Hematopoietic multipotent progenitor cell treated with erythropoietin and hydrocortisone succinate and interleukin-3 and kit ligand, for 17 days (in vitro differentiated cells): ENCODE measurements at regions not wholly inside any gene's neighbourhood (a gene's known extent, or its start where the extent isn't known, plus 50 kb on each side); places are given as distances from the start of the nearest gene placed in this dataset.

Experiments
- DNase-seq: peaks from one replicate; pipeline ENCODE4 v3.0.0-alpha.2; 2015; ENCODE audit warnings: low spot score

GRCh38 chr12:90029317-90029716, 320.7 kb upstream of the ATP2B1 start:
- no peak for DNase-seq

DNA sequence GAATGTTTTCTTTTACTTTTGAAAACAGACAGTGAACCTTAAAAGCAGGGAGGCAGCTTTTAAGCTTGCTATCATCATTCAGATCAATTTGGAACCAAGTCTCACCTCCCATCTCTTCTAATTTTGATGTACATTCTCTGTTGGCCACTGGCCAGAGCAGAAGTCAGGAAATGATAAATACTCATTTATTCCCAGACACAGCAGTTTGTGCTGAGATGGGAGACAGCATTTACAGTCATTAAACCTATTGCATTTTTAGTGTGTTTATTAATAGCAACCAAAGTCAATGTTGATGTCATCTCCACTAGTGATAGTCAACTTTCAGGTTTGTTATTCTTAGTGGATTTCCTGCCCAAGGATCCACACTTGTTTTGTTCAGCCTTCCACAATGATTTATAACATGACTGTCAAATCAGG, 320.0 kb upstream of the ATP2B1 start:
- DNase-seq, result no peak

DNA sequence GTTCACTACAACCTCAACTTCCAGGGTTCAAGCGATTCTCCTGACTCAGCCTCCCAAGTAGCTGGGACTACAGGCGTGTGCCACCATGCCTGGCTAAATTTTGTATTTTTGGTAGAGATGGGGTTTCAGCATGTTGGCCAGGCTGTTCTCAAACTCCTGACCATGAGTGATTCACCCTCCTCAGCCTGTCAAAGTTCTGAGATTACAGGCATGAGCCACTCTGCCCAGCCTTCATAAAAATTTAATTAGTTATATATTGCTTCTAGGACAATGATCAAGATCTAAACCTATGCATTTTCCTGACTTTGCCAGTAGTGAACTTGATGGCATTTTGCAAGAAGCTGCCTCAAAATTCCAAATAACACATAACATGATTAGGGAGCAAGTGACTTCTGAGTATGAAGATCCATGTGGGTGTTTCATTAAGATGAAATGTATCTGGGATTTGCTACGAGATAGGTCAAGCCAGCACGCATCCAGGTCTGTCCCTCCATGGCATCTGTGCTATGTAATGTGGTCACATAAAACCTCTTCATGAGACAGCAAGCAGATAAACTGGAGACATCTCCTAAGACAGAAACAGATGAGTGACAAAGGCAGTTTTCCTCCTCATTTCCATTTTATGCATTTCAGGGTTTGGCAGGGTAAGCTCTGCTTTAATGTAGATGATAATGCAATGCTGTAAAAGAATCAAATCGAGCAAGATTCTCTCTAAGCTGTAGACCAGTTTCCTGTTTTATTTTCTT, 319.4 kb upstream of the ATP2B1 start:
- no peak for DNase-seq

GRCh38 chr12:90027041-90027440, 318.4 kb upstream of the ATP2B1 start:
- DNase-seq, result no peak

- DNase-seq, result no peak
Measured at GRCh38 chr12:90026516-90026915, 317.9 kb upstream of the ATP2B1 start.

GRCh38 chr12:90024262-90024661, 315.6 kb upstream of the ATP2B1 start:
- DNase-seq, result no peak

- no peak for DNase-seq
Measured at GRCh38 chr12:90023207-90023900, 314.7 kb upstream of the ATP2B1 start.

DNA sequence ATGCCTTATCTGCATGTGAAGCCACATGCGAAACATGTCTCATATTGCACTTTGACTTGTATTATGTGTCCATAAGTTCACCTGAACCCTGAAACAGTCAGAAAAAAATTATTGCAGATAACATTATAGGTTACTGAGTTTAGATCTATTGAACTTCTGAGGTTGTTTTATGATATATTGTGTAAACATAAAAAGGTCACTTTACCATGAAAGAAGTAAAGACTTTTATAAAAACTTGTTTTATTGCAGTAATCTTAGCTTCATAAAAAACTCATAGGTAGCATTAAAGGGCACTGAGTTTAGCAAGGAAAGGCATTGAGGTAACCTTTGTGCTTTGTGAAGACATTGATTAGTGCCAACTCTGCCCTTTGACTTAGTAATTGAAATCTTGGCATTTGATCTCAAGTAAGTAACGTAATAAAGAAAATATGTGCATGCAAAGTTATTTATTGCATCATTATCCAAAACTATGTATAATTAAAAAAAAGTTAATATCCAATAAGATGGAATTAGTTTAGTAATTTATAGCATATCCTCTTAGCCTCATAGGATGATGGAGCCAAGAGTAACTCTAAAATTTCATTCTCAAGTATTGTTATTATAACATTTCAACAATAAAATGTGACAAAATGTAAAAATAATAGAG, 313.3 kb upstream of the ATP2B1 start:
- no peak for DNase-seq

- no peak for DNase-seq
Measured at GRCh38 chr12:90020881-90021280, 312.2 kb upstream of the ATP2B1 start.

- DNase-seq, result no peak
Measured at GRCh38 chr12:90020436-90020835, 311.8 kb upstream of the ATP2B1 start.

DNA sequence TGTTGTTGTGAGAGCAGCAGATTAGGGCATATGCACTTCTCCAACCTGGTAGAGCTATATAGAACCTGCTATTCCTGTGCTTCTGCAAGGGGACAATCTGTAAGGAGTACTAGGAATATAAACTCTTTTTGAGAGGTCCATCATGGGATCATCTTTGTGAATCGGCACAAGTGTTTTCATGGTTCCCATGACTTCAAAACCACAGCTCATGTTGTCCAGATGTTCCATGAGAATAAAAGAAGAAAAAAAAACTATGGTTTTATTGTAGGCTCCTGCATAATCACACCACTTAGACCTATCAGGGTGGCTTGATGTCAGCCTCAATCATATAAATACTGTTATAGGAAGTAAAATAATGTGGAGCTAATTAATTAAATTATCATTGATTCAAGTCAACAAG, 311.4 kb upstream of the ATP2B1 start:
- DNase-seq, result no peak

DNA sequence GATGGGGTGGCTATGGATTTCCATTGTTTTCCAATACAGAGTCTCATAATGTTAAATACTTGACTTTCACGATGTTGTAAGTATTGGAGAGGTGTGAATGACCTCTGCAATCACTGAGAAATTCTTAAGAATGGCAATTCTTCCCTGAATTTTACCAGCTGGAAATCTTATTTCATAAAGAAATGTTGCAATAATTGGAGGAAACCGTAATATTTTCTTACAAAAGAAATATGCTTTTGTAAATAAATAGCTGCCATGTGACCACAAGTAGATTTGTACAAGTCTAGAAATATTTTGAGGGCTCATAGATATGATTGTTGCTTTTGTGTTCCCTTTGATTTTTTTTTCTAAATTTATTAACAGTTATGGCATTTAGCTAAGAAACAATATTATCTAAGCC, 308.7 kb upstream of the ATP2B1 start:
- DNase-seq, result no peak

DNA sequence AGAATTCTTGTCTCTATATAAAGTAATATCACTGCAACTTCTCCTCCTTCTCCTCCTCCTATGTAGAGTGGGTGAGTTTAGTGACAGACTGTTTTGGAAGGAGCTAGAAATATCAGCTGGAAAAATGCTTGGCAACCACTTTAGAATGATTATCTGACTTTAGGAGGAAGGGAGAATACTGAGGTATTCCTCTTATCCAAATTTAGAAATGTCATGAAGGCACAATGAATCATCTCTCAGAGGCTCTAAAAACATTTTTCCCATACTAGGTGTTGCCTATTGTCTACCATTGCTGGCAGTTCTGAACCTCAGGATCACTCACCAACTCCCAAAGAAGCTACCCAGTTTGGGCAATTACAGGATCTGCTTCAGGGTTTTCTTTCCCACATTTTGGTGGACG, 306.6 kb upstream of the ATP2B1 start:
- no peak for DNase-seq

DNA sequence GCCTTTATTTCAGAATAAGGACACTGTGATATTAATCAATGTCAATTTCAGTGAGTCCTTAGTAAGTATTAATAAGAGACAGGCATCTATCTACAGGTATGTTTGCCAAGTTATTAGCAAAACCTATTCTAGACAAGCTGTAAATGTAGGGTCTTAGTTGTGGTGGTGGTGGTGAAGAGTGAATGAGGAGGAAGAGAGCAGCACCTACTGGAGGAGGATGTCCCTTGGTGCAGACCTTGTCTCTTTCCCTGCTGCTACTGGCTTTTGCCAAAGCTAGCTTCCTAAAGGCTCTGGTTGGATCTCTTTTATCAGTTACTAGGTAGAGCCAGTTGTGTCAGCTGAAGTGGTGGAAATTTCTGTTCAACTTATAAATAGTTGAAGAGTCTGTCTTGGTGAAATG, 304.8 kb upstream of the ATP2B1 start:
- no peak for DNase-seq

- no peak for DNase-seq
Measured at GRCh38 chr12:90010089-90010488, 301.5 kb upstream of the ATP2B1 start.

GRCh38 chr12:90008277-90008676, 299.6 kb upstream of the ATP2B1 start:
- no peak for DNase-seq

DNA sequence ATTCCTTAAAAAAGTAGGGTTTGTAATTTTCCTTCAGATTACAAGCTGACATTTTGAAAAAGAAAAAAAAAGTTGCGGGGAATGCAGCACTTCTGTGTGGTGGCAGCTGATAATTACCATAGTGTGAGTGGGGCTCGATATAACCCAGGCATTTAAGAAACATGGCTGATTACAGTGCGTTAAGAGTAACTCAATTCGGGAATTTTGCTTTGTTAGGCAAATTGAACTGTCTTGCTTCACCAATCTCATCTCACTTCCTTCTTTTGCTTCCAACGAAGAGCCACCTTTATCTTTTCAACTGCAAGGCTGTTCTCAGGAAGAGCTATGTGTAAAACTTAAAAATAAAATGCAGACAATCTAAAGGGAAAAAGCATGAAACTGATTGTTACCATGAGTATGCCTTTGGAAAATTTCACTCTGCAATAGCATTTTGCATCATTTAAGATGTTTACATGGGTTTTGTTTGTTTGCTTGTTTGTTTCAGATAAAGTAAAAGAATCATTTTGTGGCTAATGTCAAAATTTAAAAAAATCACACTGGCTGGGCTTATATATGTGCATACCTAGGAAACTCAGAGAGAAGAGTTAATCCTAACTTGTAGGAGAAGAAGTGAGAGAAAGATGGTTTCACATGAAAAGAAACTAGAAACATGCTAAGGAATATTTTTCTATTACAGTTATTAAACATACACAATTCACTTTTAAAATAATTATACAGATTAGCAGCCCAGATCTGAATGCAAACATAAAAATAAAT, 295.9 kb upstream of the ATP2B1 start:
- DNase-seq, result no peak

GRCh38 chr12:90003688-90004087, 295.1 kb upstream of the ATP2B1 start:
- no peak for DNase-seq

DNA sequence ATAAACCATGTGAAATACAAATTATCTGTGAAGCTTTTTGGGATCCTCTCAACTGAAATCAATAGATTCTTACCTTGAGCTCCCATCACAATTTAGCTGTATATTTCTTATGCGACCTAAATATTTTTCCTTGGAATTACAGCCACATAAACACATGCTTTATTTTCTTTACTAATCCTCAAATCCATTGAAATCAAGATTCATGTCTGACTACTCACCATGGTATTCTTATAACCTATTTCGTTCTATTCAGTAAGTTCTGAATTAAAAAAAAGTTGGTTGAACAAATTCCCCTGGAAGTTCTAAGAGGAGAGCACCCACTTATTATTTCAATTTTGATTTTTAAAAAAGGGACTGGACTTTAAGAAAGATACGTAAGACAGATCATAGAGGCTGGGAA, 292.1 kb upstream of the ATP2B1 start:
- no peak for DNase-seq

DNA sequence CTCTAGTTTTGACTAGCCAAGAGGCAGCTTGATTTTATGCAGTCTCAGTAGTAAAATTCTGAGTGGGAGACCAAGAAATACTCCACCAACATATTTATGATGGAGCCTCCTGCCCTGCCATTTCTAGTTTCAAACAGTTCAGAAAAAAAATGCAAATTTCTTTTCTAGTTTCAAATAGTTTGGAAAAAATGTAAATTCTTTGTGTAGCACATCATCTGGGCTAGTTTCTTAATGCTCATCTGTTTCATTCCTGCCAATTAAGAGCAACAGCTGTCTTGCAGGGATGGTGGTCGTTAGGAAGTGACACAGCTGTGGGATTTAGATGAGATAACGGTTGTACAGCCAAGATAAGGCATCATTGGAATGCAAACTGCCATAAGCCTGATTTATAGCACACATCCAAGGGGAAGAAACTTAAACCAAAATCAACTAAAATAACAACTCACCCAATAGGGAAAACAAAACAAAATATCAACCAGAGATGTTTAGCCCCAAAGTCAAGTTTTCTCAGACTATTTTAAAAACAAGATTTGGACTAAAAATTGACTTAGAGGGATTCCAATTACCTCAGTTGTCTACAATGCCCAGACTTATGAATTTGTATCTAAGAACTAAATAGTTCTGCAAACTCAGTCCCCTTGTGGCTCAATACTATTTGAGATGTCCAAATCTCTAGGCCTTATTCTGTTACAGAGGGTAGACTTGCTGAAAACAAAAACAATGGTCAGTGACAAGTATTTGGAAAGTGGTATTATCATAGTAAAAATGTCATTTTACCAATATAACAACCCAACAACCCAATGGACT, 291.3 kb upstream of the ATP2B1 start:
- DNase-seq, result no peak

- no peak for DNase-seq
Measured at GRCh38 chr12:89995870-89996269, 287.2 kb upstream of the ATP2B1 start.

- DNase-seq, result no peak
Measured at GRCh38 chr12:89994911-89995310, 286.3 kb upstream of the ATP2B1 start.
